GM21529 (cell line): ENCODE measurements at regions not wholly inside any gene's neighbourhood (a gene's known extent, or its start where the extent isn't known, plus 50 kb on each side); places are given as distances from the start of the nearest gene placed in this dataset.
"Not testable (repeated sequence)": the region's sequence is repeated elsewhere in the genome, so short reads cannot be mapped to it uniquely, and the experiment has no call there.

Source experiments
- ATAC-seq: cut with Tn5 transposase; IDR thresholded peaks from one replicate; pipeline ENCODE4 v1.9.1; 2021; ENCODE audit not compliant: unreplicated experiment

GRCh38 chr6:56719315-56720058 lies 76.8 kb upstream of the DST start:
- not testable (repeated sequence) for ATAC-seq

GRCh38 chr6:56718236-56718635 lies 75.5 kb upstream of the DST start:
- ATAC-seq: no peak

GRCh38 chr6:56716229-56716628 lies 73.5 kb upstream of the DST start:
- no peak for ATAC-seq

- no peak for ATAC-seq
These were observed 73.1 kb upstream of the DST start for GRCh38 chr6:56715741-56716140.

GRCh38 chr6:56714982-56715456 lies 72.3 kb upstream of the DST start:
- ATAC-seq: no peak

- ATAC-seq: no peak
These were observed 71.6 kb upstream of the DST start for GRCh38 chr6:56714273-56714672.

- ATAC-seq: no peak
These were observed 70.6 kb upstream of the DST start for GRCh38 chr6:56713254-56713672.

GRCh38 chr6:56710967-56711366 lies 68.3 kb upstream of the DST start:
- ATAC-seq: no peak

GRCh38 chr6:56709650-56710049 lies 67.0 kb upstream of the DST start:
- no peak for ATAC-seq

GRCh38 chr6:56708810-56709597 lies 66.3 kb upstream of the DST start:
- no peak for ATAC-seq

- no peak for ATAC-seq
These were observed 64.5 kb upstream of the DST start for GRCh38 chr6:56706981-56707726.

GRCh38 chr6:56699066-56699654 lies 56.5 kb upstream of the DST start:
- ATAC-seq: no peak

GRCh38 chr6:56695702-56696101 lies 53.0 kb upstream of the DST start:
- no peak for ATAC-seq

- no peak for ATAC-seq
These were observed 51.3 kb upstream of the DST start for GRCh38 chr6:56694002-56694401.

GRCh38 chr6:56693246-56693607 lies 50.5 kb upstream of the DST start:
- no peak for ATAC-seq

GRCh38 chr6:56692523-56693245 lies 50.0 kb upstream of the DST start:
- ATAC-seq: no peak
